Gastrocnemius medialis (tissue), 4 donors: ENCODE measurements at regions not wholly inside any gene's neighbourhood (a gene's known extent, or its start where the extent isn't known, plus 50 kb on each side); places are given as distances from the start of the nearest gene placed in this dataset.

Source experiments
- CTCF ChIP-seq, 5 experiments: fragments of 450-650 bp in 3 of 5; fragments of 200-600 bp in 2 of 5; sonication (generic) in 2 of 5; IDR thresholded peaks in 4 of 5; conservative IDR thresholded peaks in 1 of 5; 1 replicate in 4 of 5; 2 replicates in 1 of 5; pipeline ENCODE4 v1.5.1; 2016 to 2019; ENCODE audit warnings: antibody characterized with exemption in 5 of 5, mild to moderate bottlenecking in 3 of 5, moderate library complexity in 3 of 5
- POLR2A ChIP-seq, 2 donors: fragments of 450-650 bp; IDR thresholded peaks; one replicate each; pipeline ENCODE4 v1.6.1; 2017; ENCODE audit warnings: antibody characterized with exemption in 2 of 2, mild to moderate bottlenecking in 2 of 2, moderate library complexity in 2 of 2

GRCh38 chr2:236949089-236949905 lies 136.4 kb upstream of the COPS8 start:
- TF ChIP-seq CTCF (IDR thresholded peaks at IDR 0.05 in 4 of 5, conservative IDR thresholded peaks at IDR 0.05 in 1 of 5) (no peak), POLR2A (IDR thresholded peaks at IDR 0.05) (no peak)
